Caco-2 (cell line): ENCODE measurements at regions not wholly inside any gene's neighbourhood (a gene's known extent, or its start where the extent isn't known, plus 50 kb on each side); places are given as distances from the start of the nearest gene placed in this dataset.

Experiments used
- BruUV-seq: library from RNA; stranded (reverse); fragments of 400-500 nt; replicated peaks from 2 replicates; lab custom pipeline; 2021; lab: Mats Ljungman, UMichigan
- CTCF ChIA-PET: fragments of 300-600 bp; sonication (Branson Sonifier 250); formaldehyde crosslinking; loops from one replicate; lab custom pipeline; 2022; ENCODE audit warnings: antibody characterized with exemption; lab: Charles Lee
- POLR2A ChIA-PET: fragments of 300-600 bp; sonication (Branson Sonifier 250); formaldehyde crosslinking; loops from one replicate; lab custom pipeline; 2022; ENCODE audit warnings: antibody characterized with exemption; lab: Charles Lee
- DNase-seq, 2 experiments: peaks; one replicate each; pipeline versions ENCODE4 v3.0.0 to v3.0.0-alpha.2; 2020 to 2022
- H3K27me3 ChIP-seq: replicated peaks from 2 replicates; pipeline ENCODE4 v1.6.0; 2011; ENCODE audit warnings: low read length; ENCODE audit not compliant: control insufficient read depth, insufficient read depth
- H3K36me3 ChIP-seq: 2 replicates; pipeline ENCODE4 v1.5.1; 2011; ENCODE audit warnings: low read length; ENCODE audit not compliant: control insufficient read depth, insufficient read depth
- H3K4me1 ChIP-seq: fragments of 250-450 bp; sonication (Bioruptor Pico); 2 replicates; pipeline ENCODE4 v1.5.1; 2020; ENCODE audit warnings: mild to moderate bottlenecking
- H3K4me3 ChIP-seq: 2 replicates; pipeline ENCODE4 v1.5.1; 2011; ENCODE audit warnings: low read depth, mild to moderate bottlenecking, control low read depth, low read length
- H3K9me3 ChIP-seq: fragments of 250-450 bp; sonication (Bioruptor Pico); 2 replicates; pipeline ENCODE4 v1.5.1; 2020; ENCODE audit warnings: mild to moderate bottlenecking, moderate library complexity
- H3K27ac Mint-ChIP-seq: one replicate; pipeline ENCODE4 v1.8.0; 2022; ENCODE audit warnings: mixed read lengths; ENCODE audit not compliant: unreplicated experiment
- H3K27me3 Mint-ChIP-seq: one replicate; pipeline ENCODE4 v1.8.0; 2022; ENCODE audit warnings: mixed read lengths; ENCODE audit not compliant: insufficient read depth, unreplicated experiment
- H3K36me3 Mint-ChIP-seq: one replicate; pipeline ENCODE4 v1.8.0; 2022; ENCODE audit warnings: mild to moderate bottlenecking, mixed read lengths; ENCODE audit not compliant: insufficient read depth, unreplicated experiment
- H3K4me1 Mint-ChIP-seq: one replicate; pipeline ENCODE4 v1.8.0; 2022; ENCODE audit warnings: low read depth, mixed read lengths; ENCODE audit not compliant: unreplicated experiment
- H3K4me3 Mint-ChIP-seq: one replicate; pipeline ENCODE4 v1.8.0; 2022; ENCODE audit warnings: mild to moderate bottlenecking, moderate library complexity, mixed read lengths; ENCODE audit not compliant: unreplicated experiment
- H3K9me3 Mint-ChIP-seq: one replicate; pipeline ENCODE4 v1.8.0; 2022; ENCODE audit warnings: mixed read lengths; ENCODE audit not compliant: unreplicated experiment
- CTCF ChIP-seq, 2 experiments: fragments of 200-600 bp in 1 of 2; IDR thresholded peaks; 1 replicate in 1 of 2; 2 replicates in 1 of 2; pipeline versions ENCODE4 v1.5.1 to v1.8.0; 2011 to 2022; ENCODE audit warnings: antibody characterized with exemption in 1 of 2, control low read depth in 1 of 2, inconsistent platforms in 1 of 2, low read depth in 1 of 2, low read length in 1 of 2, mild to moderate bottlenecking in 1 of 2, moderate library complexity in 1 of 2; ENCODE audit not compliant: insufficient read depth in 1 of 2, severe bottlenecking in 1 of 2, unreplicated experiment in 1 of 2
- intact Hi-C: fragments of 100-400 bp; cut with micrococcal nuclease; formaldehyde crosslinking; loops from one replicate; pipeline ENCODE4 v1.10.0; 2022; ENCODE audit not compliant: unreplicated experiment

- DNase-seq: no peak
- Mint-ChIP-seq H3K4me3 (no peak overlapping the region), H3K36me3 (no peaks in the 10 kb centered on the region), H3K27ac (no peak overlapping the region), H3K27me3 (peaks cover 2% of the 10 kb centered on the region), H3K4me1 (no peaks in the 10 kb centered on the region), H3K9me3 (no peaks in the 10 kb centered on the region)
- POLR2A ChIA-PET: no interaction called here
- Histone ChIP-seq H3K9me3 (no peaks in the 10 kb centered on the region), H3K4me3 (no peak overlapping the region), H3K27me3 (no peaks in the 10 kb centered on the region), H3K36me3 (no peaks in the 10 kb centered on the region), H3K4me1 (no peaks in the 10 kb centered on the region)
- no peak for TF ChIP-seq CTCF (IDR thresholded peaks at IDR 0.05; ENCODE audit: insufficient read depth in 1 of 2, low read depth in 1 of 2, low read length in 1 of 2, severe bottlenecking in 1 of 2, unreplicated experiment in 1 of 2)
- BruUV-seq: no TSS peak
- CTCF ChIA-PET: no interaction called here
- intact Hi-C loops: no loop called here
These were observed 129.1 kb upstream of the HTR2A start for GRCh38 chr13:47025791-47026447.

- H3K9me3 Mint-ChIP-seq: no peaks in the 10 kb centered on the region
- intact Hi-C loops: no loop called here
These were observed 123.1 kb upstream of the HTR2A start for GRCh38 chr13:47019977-47020376.

GRCh38 chr13:47017476-47017875 is 120.6 kb upstream of the HTR2A start:
- no peak for TF ChIP-seq CTCF (IDR thresholded peaks at IDR 0.05; ENCODE audit: insufficient read depth in 1 of 2, low read depth in 1 of 2, low read length in 1 of 2, severe bottlenecking in 1 of 2, unreplicated experiment in 1 of 2)
- intact Hi-C loops: no loop called here
- CTCF ChIA-PET: no interaction called here
- Histone ChIP-seq H3K9me3 (no peaks in the 10 kb centered on the region), H3K36me3 (no peaks in the 10 kb centered on the region), H3K4me1 (no peaks in the 10 kb centered on the region), H3K4me3 (no peak overlapping the region), H3K27me3 (no peaks in the 10 kb centered on the region)
- Mint-ChIP-seq H3K27ac (no peak overlapping the region), H3K36me3 (no peaks in the 10 kb centered on the region), H3K4me1 (no peaks in the 10 kb centered on the region), H3K9me3 (no peaks in the 10 kb centered on the region), H3K27me3 (no peaks in the 10 kb centered on the region), H3K4me3 (no peak overlapping the region)
- BruUV-seq: no TSS peak
- DNase-seq: no peak
- POLR2A ChIA-PET: no interaction called here

More at GRCh38 chr13:47019977-47020376, 123.1 kb upstream of the HTR2A start:
- H3K36me3 ChIP-seq: no peaks in the 10 kb centered on the region
- no peak overlapping the region for H3K4me3 ChIP-seq
- no peaks in the 10 kb centered on the region for H3K9me3 ChIP-seq
- Mint-ChIP-seq H3K4me3 (no peak overlapping the region), H3K27ac (no peak overlapping the region), H3K27me3 (peaks cover 2% of the 10 kb centered on the region), H3K4me1 (no peaks in the 10 kb centered on the region), H3K36me3 (no peaks in the 10 kb centered on the region)
- no peak for DNase-seq
- no peaks in the 10 kb centered on the region for H3K27me3 ChIP-seq
- POLR2A ChIA-PET: no interaction called here
- no TSS peak for BruUV-seq
- CTCF ChIA-PET: no interaction called here
- TF ChIP-seq CTCF (IDR thresholded peaks at IDR 0.05; ENCODE audit: insufficient read depth in 1 of 2, low read depth in 1 of 2, low read length in 1 of 2, severe bottlenecking in 1 of 2, unreplicated experiment in 1 of 2): no peak
- no peaks in the 10 kb centered on the region for H3K4me1 ChIP-seq
